NCI-H2029 (cell line): ENCODE measurements at regions not wholly inside any gene's neighbourhood (a gene's known extent, or its start where the extent isn't known, plus 50 kb on each side); places are given as distances from the start of the nearest gene placed in this dataset.
"Not testable (repeated sequence)": the region's sequence is repeated elsewhere in the genome, so short reads cannot be mapped to it uniquely, and the experiment has no call there.

ENCODE experiments used
- DNase-seq: peaks from one replicate; lab custom pipeline; 2025; lab: John Stamatoyannopoulos, UW

- DNase-seq = no peak
These were observed 50.1 kb downstream of the KCNC4 start for GRCh38 chr1:110260194-110260593.

- DNase-seq = no peak
These were observed 52.2 kb downstream of the KCNC4 start for GRCh38 chr1:110262296-110262695.

GRCh38 chr1:110262846-110263631, 52.9 kb downstream of the KCNC4 start:
- DNase-seq = no peak

- no peak for DNase-seq
These were observed 54.3 kb downstream of the KCNC4 start for GRCh38 chr1:110264430-110264829.

- DNase-seq = no peak
These were observed 55.1 kb downstream of the KCNC4 start for GRCh38 chr1:110265186-110265585.

GRCh38 chr1:110266834-110267233, 56.7 kb downstream of the KCNC4 start:
- no peak for DNase-seq

- no peak for DNase-seq
These were observed 57.1 kb downstream of the KCNC4 start for GRCh38 chr1:110267260-110267659.

- no peak for DNase-seq
These were observed 61.9 kb downstream of the KCNC4 start for GRCh38 chr1:110272045-110272444.

GRCh38 chr1:110273832-110274231, 63.7 kb downstream of the KCNC4 start:
- not testable (repeated sequence) for DNase-seq

GRCh38 chr1:110280126-110280525, 59.1 kb upstream of the RBM15 start:
- no peak for DNase-seq

- DNase-seq = no peak
These were observed 58.4 kb upstream of the RBM15 start for GRCh38 chr1:110280804-110281203.

- DNase-seq = peak; percentile 84
These were observed 57.5 kb upstream of the RBM15 start for GRCh38 chr1:110281363-110282290.

- DNase-seq = peak; percentile 68
These were observed 56.8 kb upstream of the RBM15 start for GRCh38 chr1:110282395-110282794.

- no peak for DNase-seq
These were observed 55.5 kb upstream of the RBM15 start for GRCh38 chr1:110283677-110284076.

GRCh38 chr1:110285316-110285715, 53.9 kb upstream of the RBM15 start:
- DNase-seq = no peak

GRCh38 chr1:110286564-110286963, 52.6 kb upstream of the RBM15 start:
- no peak for DNase-seq

GRCh38 chr1:110288111-110288510, 51.1 kb upstream of the RBM15 start:
- DNase-seq = no peak
